ENCODE measurements at regions not wholly inside any gene's neighbourhood (a gene's known extent, or its start where the extent isn't known, plus 50 kb on each side); places are given as distances from the start of the nearest gene placed in this dataset.
"Not testable (repeated sequence)": the region's sequence is repeated elsewhere in the genome, so short reads cannot be mapped to it uniquely, and the experiment has no call there.

GRCh38 chr2:142445551-142446072, 314.8 kb upstream of the LRP1B start:
- DNase-seq: no peak

- DNase-seq: no peak
Observed at GRCh38 chr2:142445023-142445422, 314.2 kb upstream of the LRP1B start.

- no peak for DNase-seq
Observed at GRCh38 chr2:142435847-142436246, 305.0 kb upstream of the LRP1B start.

GRCh38 chr2:142426064-142426463, 295.2 kb upstream of the LRP1B start:
- no peak for DNase-seq

- no peak for DNase-seq
Observed at GRCh38 chr2:142425551-142425950, 294.7 kb upstream of the LRP1B start.

- DNase-seq: no peak
Observed at GRCh38 chr2:142423603-142424002, 292.8 kb upstream of the LRP1B start.

- DNase-seq: no peak
Observed at GRCh38 chr2:142422769-142423168, 292.0 kb upstream of the LRP1B start.

GRCh38 chr2:142422041-142422440, 291.2 kb upstream of the LRP1B start:
- no peak for DNase-seq

- DNase-seq: not testable (repeated sequence)
Observed at GRCh38 chr2:142418699-142419098, 287.9 kb upstream of the LRP1B start.

- DNase-seq: no peak
Observed at GRCh38 chr2:142416996-142417395, 286.2 kb upstream of the LRP1B start.

- DNase-seq: no peak
Observed at GRCh38 chr2:142415461-142415860, 284.6 kb upstream of the LRP1B start.

GRCh38 chr2:142398212-142398611, 267.4 kb upstream of the LRP1B start:
- DNase-seq: no peak

- no peak for DNase-seq
Observed at GRCh38 chr2:142395291-142395690, 264.5 kb upstream of the LRP1B start.

GRCh38 chr2:142380372-142380771, 249.6 kb upstream of the LRP1B start:
- no peak for DNase-seq

- not testable (repeated sequence) for DNase-seq
Observed at GRCh38 chr2:142362069-142362468, 231.3 kb upstream of the LRP1B start.

- DNase-seq: no peak
Observed at GRCh38 chr2:142347751-142348150, 216.9 kb upstream of the LRP1B start.

GRCh38 chr2:142339261-142339660, 208.4 kb upstream of the LRP1B start:
- DNase-seq: no peak

GRCh38 chr2:142332196-142332595, 201.4 kb upstream of the LRP1B start:
- no peak for DNase-seq

GRCh38 chr2:142330458-142330857, 199.6 kb upstream of the LRP1B start:
- DNase-seq: no peak

- DNase-seq: peak; percentile 57
Observed at GRCh38 chr2:142325870-142326269, 195.1 kb upstream of the LRP1B start.

- no peak for DNase-seq
Observed at GRCh38 chr2:142323206-142323605, 192.4 kb upstream of the LRP1B start.

GRCh38 chr2:142321706-142322280, 191.0 kb upstream of the LRP1B start:
- no peak for DNase-seq

- DNase-seq: no peak
Observed at GRCh38 chr2:142320067-142320466, 189.3 kb upstream of the LRP1B start.

- DNase-seq: no peak
Observed at GRCh38 chr2:142316049-142316448, 185.2 kb upstream of the LRP1B start.

- no peak for DNase-seq
Observed at GRCh38 chr2:142315346-142315745, 184.5 kb upstream of the LRP1B start.
